Suprapubic skin (tissue), 4 donors: ENCODE measurements at regions not wholly inside any gene's neighbourhood (a gene's known extent, or its start where the extent isn't known, plus 50 kb on each side); places are given as distances from the start of the nearest gene placed in this dataset.
A peak's percentile ranks its signal among the peaks of the same experiment; 100 is the strongest.

Experiments
- DNase-seq, 2 donors: peaks; one replicate each; pipeline ENCODE4 v3.0.0-alpha.2; 2019; ENCODE audit warnings: low spot score in 2 of 2
- H3K27ac ChIP-seq: fragments of 200-600 bp; sonication (generic); one replicate; pipeline ENCODE4 v1.5.1; 2019
- H3K27me3 ChIP-seq: fragments of 200-600 bp; sonication (generic); one replicate; pipeline ENCODE4 v1.5.1; 2019
- H3K36me3 ChIP-seq: fragments of 200-600 bp; sonication (generic); one replicate; pipeline ENCODE4 v1.5.1; 2019
- H3K4me1 ChIP-seq: fragments of 200-600 bp; sonication (generic); one replicate; pipeline ENCODE4 v1.5.1; 2019
- H3K4me3 ChIP-seq: fragments of 200-600 bp; sonication (generic); one replicate; pipeline ENCODE4 v1.5.1; 2019; ENCODE audit warnings: mild to moderate bottlenecking
- H3K9me3 ChIP-seq: fragments of 200-600 bp; sonication (generic); one replicate; pipeline ENCODE4 v1.5.1; 2019
- CTCF ChIP-seq, 2 donors: fragments of 200-600 bp in 1 of 2; fragments of 450-650 bp in 1 of 2; sonication (generic) in 1 of 2; IDR thresholded peaks; one replicate each; pipeline ENCODE4 v1.5.1; 2016 to 2019; ENCODE audit warnings: antibody characterized with exemption in 2 of 2, mild to moderate bottlenecking in 1 of 2, moderate library complexity in 1 of 2
- EP300 ChIP-seq: sonication (generic); formaldehyde crosslinking; IDR thresholded peaks from one replicate; pipeline ENCODE4 v1.6.1; 2017; ENCODE audit warnings: antibody characterized with exemption
- POLR2A ChIP-seq, 2 donors: fragments of 450-650 bp; IDR thresholded peaks; one replicate each; pipeline ENCODE4 v1.6.1; 2017; ENCODE audit warnings: antibody characterized with exemption in 2 of 2, mild to moderate bottlenecking in 2 of 2, moderate library complexity in 2 of 2
- POLR2AphosphoS5 ChIP-seq, 3 donors: sonication (generic); formaldehyde crosslinking; IDR thresholded peaks; one replicate each; pipeline ENCODE4 v1.6.1; 2017; ENCODE audit warnings: antibody characterized with exemption in 3 of 3
- WGBS: methylation state at CpG from one replicate; pipeline ENCODE4 v1.1.5; 2018; 5-methylcytosine and 5-hydroxymethylcytosine counted together

DNA sequence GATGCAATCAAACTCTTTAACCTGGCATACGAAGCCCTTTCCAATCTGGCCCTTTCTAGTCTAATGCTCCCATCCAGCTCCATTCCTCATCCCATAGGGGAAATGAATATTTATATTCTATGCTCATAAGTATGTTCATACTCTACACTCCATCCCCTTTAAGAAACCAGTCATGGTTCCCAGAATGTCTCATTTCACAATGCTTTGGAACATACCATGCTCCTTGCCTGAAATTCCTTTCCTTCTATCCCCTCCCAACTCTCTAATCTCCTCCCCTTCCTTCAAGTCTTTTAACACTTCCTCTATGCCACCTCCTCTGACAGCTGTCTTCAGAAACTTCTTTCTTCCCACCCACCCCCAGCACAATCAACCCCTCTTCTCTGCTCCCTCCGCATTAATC lies 207.0 kb upstream of the CAND1 start:
- H3K4me1 ChIP-seq: no peaks in the 10 kb centered on the region
- H3K27me3 ChIP-seq: peaks cover 3% of the 10 kb centered on the region
- no peak overlapping the region for H3K27ac ChIP-seq
- DNase-seq: no peak
- TF ChIP-seq CTCF (IDR thresholded peaks at IDR 0.05) (no peak), POLR2A (IDR thresholded peaks at IDR 0.05) (no peak), EP300 (no peak), POLR2AphosphoS5 (IDR thresholded peaks at IDR 0.05) (no peak)
- H3K36me3 ChIP-seq: no peaks in the 10 kb centered on the region
- no peaks in the 10 kb centered on the region for H3K9me3 ChIP-seq
- H3K4me3 ChIP-seq: no peak overlapping the region
- 63% methylated on average over 2 of the region's 2 CpGs for WGBS

DNA sequence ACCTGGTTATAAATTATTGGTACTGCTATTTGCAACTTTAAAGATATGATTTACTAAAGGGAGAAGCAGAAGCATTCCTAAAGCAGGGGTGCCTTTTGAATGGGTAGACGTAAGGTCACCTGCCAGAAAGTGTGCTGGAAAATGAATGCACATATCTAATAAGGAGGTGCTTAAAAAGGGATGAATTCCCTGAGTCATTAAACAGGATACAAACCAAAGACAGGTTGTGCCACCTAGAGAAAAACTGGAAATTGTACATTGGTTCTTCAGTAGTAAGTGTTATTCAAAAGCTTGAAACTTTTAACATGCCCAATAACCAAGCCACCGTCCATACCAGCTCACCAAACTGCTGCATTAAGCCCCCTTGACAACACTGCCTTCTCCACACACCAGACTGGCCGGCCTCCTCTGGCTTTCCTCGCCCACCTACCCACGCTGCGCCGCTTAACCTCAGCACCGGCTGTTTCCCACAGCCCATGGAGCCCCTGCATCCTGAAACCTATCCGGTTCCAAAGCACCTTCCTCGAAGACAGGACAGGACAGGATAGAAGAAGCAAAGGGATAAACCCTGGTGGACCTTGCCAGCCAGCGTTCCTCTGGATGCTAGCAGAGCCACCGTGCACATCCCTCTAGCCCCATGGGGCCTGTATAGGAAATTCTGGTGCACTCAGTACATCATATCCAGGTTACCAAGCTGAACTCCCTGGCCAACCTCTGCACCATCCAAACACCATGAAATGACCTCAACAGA lies 201.5 kb upstream of the CAND1 start:
- H3K4me3 ChIP-seq: peak overlapping the region; percentile 65
- TF ChIP-seq CTCF (IDR thresholded peaks at IDR 0.05) (no peak), POLR2AphosphoS5 (IDR thresholded peaks at IDR 0.05) (no peak), POLR2A (IDR thresholded peaks at IDR 0.05) (no peak)
- H3K36me3 ChIP-seq: no peaks in the 10 kb centered on the region
- no peak overlapping the region for H3K27ac ChIP-seq
- 19% methylated on average over 12 of the region's 12 CpGs for WGBS
- DNase-seq: no peak
- H3K27me3 ChIP-seq: peaks cover 11% of the 10 kb centered on the region
- no peaks in the 10 kb centered on the region for H3K9me3 ChIP-seq
- H3K4me1 ChIP-seq: peaks cover 23% of the 10 kb centered on the region

DNA sequence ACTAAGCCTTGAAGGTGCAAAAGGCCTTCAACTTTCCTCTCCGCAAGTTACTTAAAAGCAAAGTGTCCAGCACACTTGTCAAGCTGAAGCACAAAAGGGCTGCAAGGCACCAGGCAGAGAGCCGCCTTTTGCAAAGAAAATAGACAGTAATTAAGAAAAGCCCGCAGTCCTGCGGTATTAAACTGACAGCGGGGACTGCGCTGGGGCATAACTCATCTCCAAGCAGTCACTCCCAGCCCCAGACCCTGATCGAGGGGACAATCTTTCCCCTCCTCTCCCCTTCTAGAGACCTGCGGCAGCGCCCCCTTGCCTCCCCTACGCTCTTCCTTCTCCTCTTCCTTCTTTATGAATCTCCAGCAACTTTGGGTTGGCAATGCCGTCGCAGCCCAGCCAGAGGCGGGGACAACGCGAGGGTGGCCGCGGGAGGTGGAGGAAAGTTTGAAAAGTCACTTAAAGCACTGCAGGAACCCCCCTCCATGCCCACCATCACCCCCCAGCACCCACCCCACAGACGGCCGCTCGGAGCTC lies 200.9 kb upstream of the CAND1 start:
- Histone ChIP-seq H3K36me3 (no peaks in the 10 kb centered on the region), H3K27ac (peak overlapping the region; percentile 89), H3K27me3 (peaks cover 11% of the 10 kb centered on the region), H3K9me3 (no peaks in the 10 kb centered on the region), H3K4me3 (peak overlapping the region; percentile 65), H3K4me1 (peaks cover 23% of the 10 kb centered on the region)
- TF ChIP-seq CTCF (IDR thresholded peaks at IDR 0.05) (no peak), POLR2A (IDR thresholded peaks at IDR 0.05) (no peak), EP300 (no peak), POLR2AphosphoS5 (IDR thresholded peaks at IDR 0.05) (no peak)
- no peak for DNase-seq
- 5% methylated on average over 17 of the region's 20 CpGs for WGBS

GRCh38 chr12:67068761-67069450 lies 200.3 kb upstream of the CAND1 start:
- no peak for TF ChIP-seq POLR2A (IDR thresholded peaks at IDR 0.05)
- no peak for TF ChIP-seq EP300
- no peak for TF ChIP-seq POLR2AphosphoS5 (IDR thresholded peaks at IDR 0.05)
- no peak for TF ChIP-seq CTCF (IDR thresholded peaks at IDR 0.05)
- H3K4me1 ChIP-seq: peaks cover 23% of the 10 kb centered on the region
- WGBS: 2% methylated on average over 25 of the region's 81 CpGs
- peak overlapping the region; percentile 89 for H3K27ac ChIP-seq
- no peak for DNase-seq
- no peaks in the 10 kb centered on the region for H3K36me3 ChIP-seq
- H3K4me3 ChIP-seq: peak overlapping the region; percentile 65
- H3K9me3 ChIP-seq: no peaks in the 10 kb centered on the region
- H3K27me3 ChIP-seq: peaks cover 11% of the 10 kb centered on the region
